Ishikawa (cell line): ENCODE measurements at regions not wholly inside any gene's neighbourhood (a gene's known extent, or its start where the extent isn't known, plus 50 kb on each side); places are given as distances from the start of the nearest gene placed in this dataset.
A peak's percentile ranks its signal among the peaks of the same experiment; 100 is the strongest.

ENCODE experiments used
- CEBPB ChIP-seq: IDR thresholded peaks from 2 replicates; pipeline ENCODE4 v1.6.1; 2012
- CREB1 ChIP-seq: IDR thresholded peaks from 2 replicates; pipeline ENCODE4 v1.6.1; 2012; ENCODE audit warnings: low read depth
- EGR1 ChIP-seq: IDR thresholded peaks from 2 replicates; pipeline ENCODE4 v1.6.1; 2012
- EP300 ChIP-seq: IDR thresholded peaks from 2 replicates; pipeline ENCODE4 v1.6.1; 2012; ENCODE audit warnings: borderline replicate concordance
- FOXM1 ChIP-seq: IDR thresholded peaks from 2 replicates; pipeline ENCODE4 v1.6.1; 2012; ENCODE audit warnings: low read depth, borderline replicate concordance
- MAX ChIP-seq: IDR thresholded peaks from 2 replicates; pipeline ENCODE4 v1.6.1; 2012
- NFIC ChIP-seq: IDR thresholded peaks from 2 replicates; pipeline ENCODE4 v1.6.1; 2012
- RAD21 ChIP-seq: IDR thresholded peaks from 2 replicates; pipeline ENCODE4 v1.6.1; 2012; ENCODE audit warnings: low read depth
- REST ChIP-seq: IDR thresholded peaks from 2 replicates; pipeline ENCODE4 v1.6.1; 2012; ENCODE audit warnings: low read depth, mild to moderate bottlenecking
- TAF1 ChIP-seq: IDR thresholded peaks from 2 replicates; pipeline ENCODE4 v1.6.1; 2012; ENCODE audit warnings: low read depth, mild to moderate bottlenecking
- TCF12 ChIP-seq: IDR thresholded peaks from 2 replicates; pipeline ENCODE4 v1.6.1; 2012; ENCODE audit warnings: low read depth
- TEAD4 ChIP-seq: IDR thresholded peaks from 2 replicates; pipeline ENCODE4 v1.6.1; 2012
- USF1 ChIP-seq: IDR thresholded peaks from 2 replicates; pipeline ENCODE4 v1.6.1; 2012
- YY1 ChIP-seq: IDR thresholded peaks from 2 replicates; pipeline ENCODE4 v1.6.1; 2012; ENCODE audit warnings: low read depth
- ZBTB7A ChIP-seq: IDR thresholded peaks from 2 replicates; pipeline ENCODE4 v1.6.1; 2012; ENCODE audit warnings: low read depth

- TF ChIP-seq TEAD4 (no peak), EGR1 (no peak), REST (no peak), USF1 (no peak), FOXM1 (no peak), NFIC (no peak), MAX (no peak), RAD21 (no peak), ZBTB7A (no peak), CREB1 (no peak), EP300 (no peak), TAF1 (no peak)
These were observed 172.2 kb downstream of the TM2D1 start for GRCh38 chr1:61552630-61553305.

GRCh38 chr1:61547302-61547701 lies 177.6 kb downstream of the TM2D1 start:
- TF ChIP-seq RAD21: peak; percentile 13; the same call in 1 of the 2 replicates

- TF ChIP-seq NFIC: no peak
- TF ChIP-seq YY1: no peak
- no peak for TF ChIP-seq TAF1
- TF ChIP-seq CEBPB: no peak
- TF ChIP-seq MAX: no peak
- TF ChIP-seq EGR1: no peak
- no peak for TF ChIP-seq EP300
- no peak for TF ChIP-seq TEAD4
- no peak for TF ChIP-seq FOXM1
- TF ChIP-seq ZBTB7A: no peak
- TF ChIP-seq TCF12: no peak
- TF ChIP-seq RAD21: no peak
These were observed 185.1 kb downstream of the TM2D1 start for GRCh38 chr1:61539720-61540462.

- TF ChIP-seq CREB1: no peak
- TF ChIP-seq USF1: no peak
- TF ChIP-seq EP300: no peak
- no peak for TF ChIP-seq EGR1
- TF ChIP-seq MAX: no peak
- no peak for TF ChIP-seq TCF12
- TF ChIP-seq REST: no peak
- no peak for TF ChIP-seq RAD21
These were observed 186.7 kb downstream of the TM2D1 start for GRCh38 chr1:61538228-61538627.

GRCh38 chr1:61536174-61537108 lies 188.5 kb downstream of the TM2D1 start:
- no peak for TF ChIP-seq REST
- no peak for TF ChIP-seq FOXM1
- TF ChIP-seq USF1: no peak
- no peak for TF ChIP-seq YY1
